DOHH2 (cell line): ENCODE measurements at regions not wholly inside any gene's neighbourhood (a gene's known extent, or its start where the extent isn't known, plus 50 kb on each side); places are given as distances from the start of the nearest gene placed in this dataset.

Experiments used
- CTCF ChIP-seq: fragments of 200-600 bp; sonication (generic); IDR thresholded peaks from one replicate; pipeline ENCODE4 v1.5.1; 2014; ENCODE audit warnings: antibody characterized with exemption, mild to moderate bottlenecking, low read depth, low read length; ENCODE audit not compliant: poor library complexity, severe bottlenecking
- EZH2phosphoT487 ChIP-seq: fragments of 200-600 bp; sonication (generic); IDR thresholded peaks from 2 replicates; pipeline ENCODE4 v1.6.1; 2017; ENCODE audit warnings: borderline replicate concordance, mild to moderate bottlenecking, antibody characterized with exemption, low read length, moderate library complexity, mixed read lengths

- TF ChIP-seq CTCF = no peak
- TF ChIP-seq EZH2phosphoT487 = no peak
These were observed 516.6 kb downstream of the SLITRK1 start for GRCh38 chr13:83365723-83366122.
